Fibroblast of pulmonary artery (primary cell): ENCODE measurements at regions not wholly inside any gene's neighbourhood (a gene's known extent, or its start where the extent isn't known, plus 50 kb on each side); places are given as distances from the start of the nearest gene placed in this dataset.

Experiments
- DNase-seq: peaks from one replicate; pipeline ENCODE4 v3.0.0-alpha.2; 2010; ENCODE audit warnings: low read depth
- H3K4me3 ChIP-seq: replicated peaks from 2 replicates; pipeline ENCODE4 v1.5.1; 2011; ENCODE audit warnings: low read depth, mild to moderate bottlenecking, control low read depth, low read length, moderate library complexity
- CTCF ChIP-seq: IDR thresholded peaks from 2 replicates; pipeline ENCODE4 v1.5.1; 2011; ENCODE audit warnings: mild to moderate bottlenecking, control low read depth, low read length, inconsistent platforms; ENCODE audit errors: missing control alignments

- DNase-seq: no peak
These were observed 101.7 kb upstream of the CCDC54 start for GRCh38 chr3:107275511-107275910.

GRCh38 chr3:107283948-107284347 lies 93.3 kb upstream of the CCDC54 start:
- DNase-seq: peak; percentile 60

More at GRCh38 chr3:107275511-107275910, 101.7 kb upstream of the CCDC54 start:
- H3K4me3 ChIP-seq: no peak overlapping the region
- no peak for TF ChIP-seq CTCF

GRCh38 chr3:107284612-107285011 lies 92.6 kb upstream of the CCDC54 start:
- DNase-seq: peak; percentile 54
- H3K4me3 ChIP-seq: no peak overlapping the region
- TF ChIP-seq CTCF: no peak

More at GRCh38 chr3:107283948-107284347, 93.3 kb upstream of the CCDC54 start:
- TF ChIP-seq CTCF: no peak
- no peak overlapping the region for H3K4me3 ChIP-seq

GRCh38 chr3:107285197-107285596 lies 92.0 kb upstream of the CCDC54 start:
- H3K4me3 ChIP-seq: no peak overlapping the region
- TF ChIP-seq CTCF: no peak
- peak; percentile 54 for DNase-seq

- TF ChIP-seq CTCF: no peak
These were observed 87.9 kb upstream of the CCDC54 start for GRCh38 chr3:107289354-107289753.

GRCh38 chr3:107294117-107294516 lies 83.1 kb upstream of the CCDC54 start:
- TF ChIP-seq CTCF: no peak
- no peak for DNase-seq
- no peak overlapping the region for H3K4me3 ChIP-seq

More at GRCh38 chr3:107289354-107289753, 87.9 kb upstream of the CCDC54 start:
- no peak for DNase-seq
- no peak overlapping the region for H3K4me3 ChIP-seq

- no peak overlapping the region for H3K4me3 ChIP-seq
- TF ChIP-seq CTCF: no peak
- no peak for DNase-seq
These were observed 79.6 kb upstream of the CCDC54 start for GRCh38 chr3:107297597-107297996.
